ENCODE measurements at regions not wholly inside any gene's neighbourhood (a gene's known extent, or its start where the extent isn't known, plus 50 kb on each side); places are given as distances from the start of the nearest gene placed in this dataset.
A peak's percentile ranks its signal among the peaks of the same experiment; 100 is the strongest.
"Not testable (repeated sequence)": the region's sequence is repeated elsewhere in the genome, so short reads cannot be mapped to it uniquely, and the experiment has no call there.

- DNase-seq, result no peak
Measured at GRCh38 chr10:130263289-130263688, 127.1 kb downstream of the GLRX3 start.

GRCh38 chr10:130265542-130265941 is 129.4 kb downstream of the GLRX3 start:
- DNase-seq, result no peak

GRCh38 chr10:130282492-130283218 is 146.5 kb downstream of the GLRX3 start:
- DNase-seq, result no peak

GRCh38 chr10:130283219-130283545 is 147.0 kb downstream of the GLRX3 start:
- no peak for DNase-seq

GRCh38 chr10:130295761-130296160 is 159.6 kb downstream of the GLRX3 start:
- DNase-seq, result not testable (repeated sequence)

GRCh38 chr10:130300608-130301020 is 164.4 kb downstream of the GLRX3 start:
- DNase-seq, result no peak

- DNase-seq, result no peak
Measured at GRCh38 chr10:130301021-130301892, 165.1 kb downstream of the GLRX3 start.

GRCh38 chr10:130326954-130327353 is 190.8 kb downstream of the GLRX3 start:
- no peak for DNase-seq

- no peak for DNase-seq
Measured at GRCh38 chr10:130329792-130330191, 193.6 kb downstream of the GLRX3 start.

- DNase-seq, result no peak
Measured at GRCh38 chr10:130333185-130333584, 197.0 kb downstream of the GLRX3 start.

- no peak for DNase-seq
Measured at GRCh38 chr10:130335336-130335735, 199.1 kb downstream of the GLRX3 start.

GRCh38 chr10:130336617-130337304 is 200.6 kb downstream of the GLRX3 start:
- no peak for DNase-seq

GRCh38 chr10:130337305-130337640 is 201.1 kb downstream of the GLRX3 start:
- DNase-seq, result no peak

GRCh38 chr10:130337696-130338635 is 201.8 kb downstream of the GLRX3 start:
- DNase-seq, result no peak

GRCh38 chr10:130338636-130339024 is 202.4 kb downstream of the GLRX3 start:
- no peak for DNase-seq

GRCh38 chr10:130339091-130339490 is 202.9 kb downstream of the GLRX3 start:
- no peak for DNase-seq

GRCh38 chr10:130339911-130340310 is 203.7 kb downstream of the GLRX3 start:
- no peak for DNase-seq

GRCh38 chr10:130340816-130341215 is 204.6 kb downstream of the GLRX3 start:
- no peak for DNase-seq

- DNase-seq, result no peak
Measured at GRCh38 chr10:130341356-130341755, 205.2 kb downstream of the GLRX3 start.

- DNase-seq, result peak; percentile 16
Measured at GRCh38 chr10:130345728-130346127, 209.5 kb downstream of the GLRX3 start.

GRCh38 chr10:130350996-130351395 is 214.8 kb downstream of the GLRX3 start:
- DNase-seq, result no peak

GRCh38 chr10:130351466-130352290 is 215.5 kb downstream of the GLRX3 start:
- no peak for DNase-seq
